ENCODE measurements at regions not wholly inside any gene's neighbourhood (a gene's known extent, or its start where the extent isn't known, plus 50 kb on each side); places are given as distances from the start of the nearest gene placed in this dataset.

DNA sequence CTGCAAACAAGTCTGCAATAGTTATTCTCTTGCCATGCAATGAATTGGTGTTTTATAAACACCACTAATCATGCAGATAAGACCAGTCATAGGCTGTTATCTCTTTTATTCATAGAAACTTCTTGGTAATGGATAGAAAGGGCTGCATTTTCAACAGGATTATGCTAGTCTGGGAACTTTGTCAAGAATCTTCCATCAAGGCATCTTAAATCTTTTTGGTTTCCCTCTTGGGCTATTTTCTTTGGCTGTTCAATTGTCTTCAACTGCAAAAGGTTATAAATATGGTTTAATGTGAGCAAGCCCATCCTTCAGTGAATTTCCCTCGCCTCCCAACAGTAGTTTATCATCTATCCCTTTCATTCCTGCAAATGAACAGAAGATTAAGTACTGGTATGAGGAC lies 59.0 kb upstream of the MINAR1 start:
- no peaks in the 10 kb centered on the region for H3K4me1 ChIP-seq
- H3K4me3 ChIP-seq = no peak overlapping the region
- ATAC-seq = no peak
- intact Hi-C loops (cut with DNase I) = no loop called here
- DNase-seq = no peak
- no peaks in the 10 kb centered on the region for H3K36me3 ChIP-seq
- no peaks in the 10 kb centered on the region for H3K27me3 ChIP-seq
- no peak overlapping the region for H3K27ac ChIP-seq
- H3K9me3 ChIP-seq = no peaks in the 10 kb centered on the region
- TF ChIP-seq, protein P1, sequence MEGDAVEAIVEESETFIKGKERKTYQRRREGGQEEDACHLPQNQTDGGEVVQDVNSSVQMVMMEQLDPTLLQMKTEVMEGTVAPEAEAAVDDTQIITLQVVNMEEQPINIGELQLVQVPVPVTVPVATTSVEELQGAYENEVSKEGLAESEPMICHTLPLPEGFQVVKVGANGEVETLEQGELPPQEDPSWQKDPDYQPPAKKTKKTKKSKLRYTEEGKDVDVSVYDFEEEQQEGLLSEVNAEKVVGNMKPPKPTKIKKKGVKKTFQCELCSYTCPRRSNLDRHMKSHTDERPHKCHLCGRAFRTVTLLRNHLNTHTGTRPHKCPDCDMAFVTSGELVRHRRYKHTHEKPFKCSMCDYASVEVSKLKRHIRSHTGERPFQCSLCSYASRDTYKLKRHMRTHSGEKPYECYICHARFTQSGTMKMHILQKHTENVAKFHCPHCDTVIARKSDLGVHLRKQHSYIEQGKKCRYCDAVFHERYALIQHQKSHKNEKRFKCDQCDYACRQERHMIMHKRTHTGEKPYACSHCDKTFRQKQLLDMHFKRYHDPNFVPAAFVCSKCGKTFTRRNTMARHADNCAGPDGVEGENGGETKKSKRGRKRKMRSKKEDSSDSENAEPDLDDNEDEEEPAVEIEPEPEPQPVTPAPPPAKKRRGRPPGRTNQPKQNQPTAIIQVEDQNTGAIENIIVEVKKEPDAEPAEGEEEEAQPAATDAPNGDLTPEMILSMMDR (IDR thresholded peaks at IDR 0.05) = no peak

DNA sequence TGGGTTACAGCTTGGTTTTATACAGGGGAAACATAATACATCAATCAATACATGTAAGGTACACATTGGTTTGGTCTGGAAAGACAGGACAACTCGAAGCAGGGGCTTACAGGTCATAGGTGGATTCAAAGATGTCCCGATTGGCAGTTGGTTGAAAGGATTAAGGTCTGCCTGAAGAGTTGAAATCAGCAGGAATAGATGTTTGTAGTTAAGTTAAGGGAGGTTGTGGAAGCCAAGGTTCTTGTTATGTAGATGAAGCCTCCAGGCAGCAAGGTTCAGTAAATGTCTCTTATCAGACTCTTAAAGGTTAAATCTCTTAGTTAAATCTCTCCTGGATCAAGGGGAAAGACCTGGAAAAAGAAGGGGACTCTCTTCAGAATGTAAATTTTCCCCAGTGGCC lies 58.4 kb upstream of the MINAR1 start:
- no peaks in the 10 kb centered on the region for H3K4me1 ChIP-seq
- H3K27ac ChIP-seq = no peak overlapping the region
- ATAC-seq (no peak), DNase-seq (no peak)
- TF ChIP-seq, protein P1 (IDR thresholded peaks at IDR 0.05) = no peak
- no peaks in the 10 kb centered on the region for H3K9me3 ChIP-seq
- H3K4me3 ChIP-seq = no peak overlapping the region
- intact Hi-C loops (cut with DNase I) = no loop called here
- no peaks in the 10 kb centered on the region for H3K27me3 ChIP-seq
- H3K36me3 ChIP-seq = no peaks in the 10 kb centered on the region

DNA sequence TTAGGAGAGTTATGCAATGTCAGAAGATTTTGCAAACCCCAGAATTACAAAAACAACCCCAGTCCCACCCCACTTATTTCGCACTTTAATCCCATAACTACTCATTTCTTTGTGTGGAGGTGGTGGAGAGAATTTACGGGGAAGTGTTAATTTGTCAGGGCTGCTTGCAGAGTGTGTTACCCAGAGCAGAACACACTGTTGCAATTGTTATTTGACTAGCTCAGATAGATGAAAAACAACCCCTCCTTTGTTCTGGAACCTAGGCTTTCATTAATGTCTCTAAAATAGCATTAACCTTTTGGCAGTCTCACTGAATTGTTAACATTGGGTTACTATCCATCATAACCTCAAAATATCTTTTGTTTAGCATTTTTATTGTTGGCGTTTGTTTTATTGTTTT lies 55.8 kb upstream of the MINAR1 start:
- Histone ChIP-seq H3K27ac (no peak overlapping the region), H3K9me3 (no peaks in the 10 kb centered on the region), H3K4me3 (no peak overlapping the region), H3K4me1 (no peaks in the 10 kb centered on the region), H3K27me3 (no peaks in the 10 kb centered on the region), H3K36me3 (no peaks in the 10 kb centered on the region)
- DNase-seq = no peak
- TF ChIP-seq, protein P1 (IDR thresholded peaks at IDR 0.05) = no peak
- intact Hi-C loops (cut with DNase I) = no loop called here
- no peak for ATAC-seq

DNA sequence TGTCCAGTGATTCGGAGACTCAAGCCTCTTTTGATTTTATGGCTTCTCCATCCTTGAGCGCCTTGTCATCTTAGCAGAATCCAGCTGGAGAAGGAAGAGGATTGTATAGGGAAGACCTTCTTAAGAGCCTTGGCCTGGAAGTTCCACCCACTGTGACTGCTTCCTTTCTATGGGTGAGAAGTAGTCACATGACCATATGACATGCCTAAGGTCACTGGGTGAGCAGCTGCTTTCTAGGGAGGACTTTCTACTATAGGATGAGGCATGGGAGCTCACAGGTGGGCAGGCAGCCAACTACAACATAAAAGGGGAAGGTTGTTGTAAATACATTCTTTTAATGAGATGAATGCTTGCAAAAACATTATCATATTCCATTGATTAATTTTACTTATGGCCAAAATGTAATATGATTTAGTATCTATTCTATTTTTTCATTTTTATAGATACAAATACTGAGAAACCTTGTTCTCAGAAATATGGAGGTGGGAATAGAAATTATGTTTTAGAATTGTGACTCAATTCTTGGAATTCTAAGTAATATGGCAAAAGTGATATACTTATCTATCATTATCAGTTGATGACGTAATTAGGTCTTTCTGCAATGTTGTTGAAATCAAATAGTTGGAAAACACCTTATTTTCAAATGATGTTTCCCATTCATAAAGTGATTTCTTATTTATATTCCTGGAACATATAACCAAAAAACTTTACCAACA lies 53.6 kb upstream of the MINAR1 start:
- Histone ChIP-seq H3K27me3 (no peaks in the 10 kb centered on the region), H3K27ac (no peak overlapping the region), H3K4me1 (no peaks in the 10 kb centered on the region), H3K36me3 (no peaks in the 10 kb centered on the region), H3K9me3 (no peaks in the 10 kb centered on the region), H3K4me3 (no peak overlapping the region)
- intact Hi-C loops (cut with DNase I) = no loop called here
- ATAC-seq (no peak), DNase-seq (no peak)
- TF ChIP-seq, protein P1 (IDR thresholded peaks at IDR 0.05) = no peak

DNA sequence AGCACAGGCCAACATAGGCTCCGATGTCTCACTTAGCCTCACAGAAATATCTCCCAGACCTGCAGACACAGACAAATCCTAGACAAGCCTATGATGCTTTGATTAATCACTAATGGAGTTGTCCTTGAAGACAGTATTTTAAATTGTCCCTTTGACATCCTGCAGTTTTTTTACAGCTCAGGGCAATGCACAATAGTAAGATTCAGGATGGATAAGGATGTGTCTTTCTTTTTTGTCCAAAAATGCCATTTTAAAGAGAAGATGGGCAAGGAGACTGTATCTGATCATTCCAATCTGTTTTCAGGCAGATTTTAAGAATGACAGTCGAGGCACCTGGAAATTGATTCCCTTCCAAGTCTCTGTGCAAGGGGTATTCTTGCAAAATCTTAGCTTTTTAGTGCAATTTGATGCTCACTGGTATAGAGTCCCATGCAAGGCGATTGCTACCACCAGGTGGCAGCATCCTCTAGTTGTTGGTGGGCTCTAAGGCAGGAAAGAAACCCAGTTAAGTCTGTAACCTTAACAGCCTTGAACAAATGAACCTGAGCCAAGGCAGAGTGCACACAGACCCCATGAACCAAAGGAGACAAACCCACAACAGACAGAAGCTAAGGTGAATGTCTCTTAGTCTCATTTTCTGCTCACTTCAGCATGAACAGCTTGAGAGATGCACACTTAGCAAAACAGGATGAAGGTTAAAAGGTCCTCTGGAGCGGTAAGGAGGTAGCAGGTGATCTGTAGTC lies 51.2 kb upstream of the MINAR1 start:
- intact Hi-C loops (cut with DNase I) = loop anchor here (10.0 kb wide), 1 partner anchor 474 kb away; no protein-coding TSS in a partner anchor

More for the DNA sequence above, 51.2 kb upstream of the MINAR1 start:
- peak; percentile 89 for ATAC-seq
- TF ChIP-seq, protein P1 (IDR thresholded peaks at IDR 0.05) = peak; percentile 91
- Histone ChIP-seq H3K4me3 (no peak overlapping the region), H3K4me1 (no peaks in the 10 kb centered on the region), H3K27ac (no peak overlapping the region), H3K9me3 (no peaks in the 10 kb centered on the region), H3K27me3 (no peaks in the 10 kb centered on the region), H3K36me3 (no peaks in the 10 kb centered on the region)
- peak; percentile 78 for DNase-seq
